ENCODE measurements at regions not wholly inside any gene's neighbourhood (a gene's known extent, or its start where the extent isn't known, plus 50 kb on each side); places are given as distances from the start of the nearest gene placed in this dataset.

DNA sequence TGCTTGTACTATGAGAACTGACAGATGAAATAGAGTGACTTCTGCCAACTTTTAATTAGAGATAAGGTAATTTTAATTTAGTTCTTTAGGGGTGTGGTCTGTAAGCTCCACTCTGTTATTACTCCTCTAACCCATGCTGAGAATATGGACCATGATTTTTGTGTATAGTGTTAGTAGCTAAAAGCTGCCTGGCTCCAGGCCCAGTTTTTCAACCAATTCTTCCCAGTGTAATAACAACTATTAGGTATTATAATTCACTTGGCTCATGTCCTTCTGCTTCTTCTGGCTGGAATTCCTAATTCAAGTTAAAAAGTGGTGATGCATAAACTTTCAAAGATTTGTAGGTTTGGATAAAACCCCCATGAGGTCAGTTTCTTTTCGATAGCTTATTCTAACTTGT lies 216.3 kb downstream of the ISL1 start:
- Histone ChIP-seq H3K4me3 (no peak overlapping the region), H3K27ac (no peak overlapping the region), H3K36me3 (no peaks in the 10 kb centered on the region), H3K9me3 (no peaks in the 10 kb centered on the region), H3K27me3 (no peaks in the 10 kb centered on the region), H3K4me1 (no peaks in the 10 kb centered on the region)
- intact Hi-C loops (cut with DNase I), result no loop called here
- no peak for ATAC-seq
- peak in 2 of 4 donors; percentile 5 to 12 for DNase-seq
- TF ChIP-seq, protein P1, sequence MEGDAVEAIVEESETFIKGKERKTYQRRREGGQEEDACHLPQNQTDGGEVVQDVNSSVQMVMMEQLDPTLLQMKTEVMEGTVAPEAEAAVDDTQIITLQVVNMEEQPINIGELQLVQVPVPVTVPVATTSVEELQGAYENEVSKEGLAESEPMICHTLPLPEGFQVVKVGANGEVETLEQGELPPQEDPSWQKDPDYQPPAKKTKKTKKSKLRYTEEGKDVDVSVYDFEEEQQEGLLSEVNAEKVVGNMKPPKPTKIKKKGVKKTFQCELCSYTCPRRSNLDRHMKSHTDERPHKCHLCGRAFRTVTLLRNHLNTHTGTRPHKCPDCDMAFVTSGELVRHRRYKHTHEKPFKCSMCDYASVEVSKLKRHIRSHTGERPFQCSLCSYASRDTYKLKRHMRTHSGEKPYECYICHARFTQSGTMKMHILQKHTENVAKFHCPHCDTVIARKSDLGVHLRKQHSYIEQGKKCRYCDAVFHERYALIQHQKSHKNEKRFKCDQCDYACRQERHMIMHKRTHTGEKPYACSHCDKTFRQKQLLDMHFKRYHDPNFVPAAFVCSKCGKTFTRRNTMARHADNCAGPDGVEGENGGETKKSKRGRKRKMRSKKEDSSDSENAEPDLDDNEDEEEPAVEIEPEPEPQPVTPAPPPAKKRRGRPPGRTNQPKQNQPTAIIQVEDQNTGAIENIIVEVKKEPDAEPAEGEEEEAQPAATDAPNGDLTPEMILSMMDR (IDR thresholded peaks at IDR 0.05), result no peak

- Histone ChIP-seq H3K9me3 (no peaks in the 10 kb centered on the region), H3K4me3 (no peak overlapping the region), H3K4me1 (no peaks in the 10 kb centered on the region), H3K36me3 (no peaks in the 10 kb centered on the region), H3K27ac (no peak overlapping the region), H3K27me3 (no peaks in the 10 kb centered on the region)
- ATAC-seq (no peak), DNase-seq (no peak)
- intact Hi-C loops (cut with DNase I), result no loop called here
- TF ChIP-seq, protein P1 (IDR thresholded peaks at IDR 0.05), result no peak
Measured at GRCh38 chr5:51604324-51604723, 221.1 kb downstream of the ISL1 start.

DNA sequence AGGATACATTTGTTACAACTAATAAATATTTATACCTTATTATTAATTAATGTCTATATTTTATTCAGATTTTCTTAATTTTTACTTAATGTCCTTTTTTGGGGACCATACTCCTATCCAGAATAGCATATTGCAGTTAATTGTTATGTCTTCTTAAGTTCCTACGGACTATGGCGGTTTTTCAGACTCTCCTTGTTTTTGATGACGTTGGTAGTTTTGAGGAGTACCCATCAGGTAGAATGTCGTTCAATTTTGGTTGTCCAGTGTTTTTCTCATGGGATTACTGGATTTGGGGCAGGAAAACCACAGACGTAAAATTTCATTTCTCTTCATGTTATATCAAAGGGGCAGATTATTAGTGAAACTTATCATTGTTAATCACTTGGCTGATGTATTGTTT lies 223.7 kb downstream of the ISL1 start:
- H3K36me3 ChIP-seq, result no peaks in the 10 kb centered on the region
- H3K27ac ChIP-seq, result no peak overlapping the region
- DNase-seq (no peak), ATAC-seq (no peak)
- no peaks in the 10 kb centered on the region for H3K4me1 ChIP-seq
- H3K9me3 ChIP-seq, result no peaks in the 10 kb centered on the region
- H3K27me3 ChIP-seq, result no peaks in the 10 kb centered on the region
- intact Hi-C loops (cut with DNase I), result no loop called here
- H3K4me3 ChIP-seq, result no peak overlapping the region
- TF ChIP-seq, protein P1 (IDR thresholded peaks at IDR 0.05), result no peak

- intact Hi-C loops (cut with DNase I), result no loop called here
- TF ChIP-seq, protein P1 (IDR thresholded peaks at IDR 0.05), result no peak
- ATAC-seq (no peak), DNase-seq (no peak)
- no peaks in the 10 kb centered on the region for H3K9me3 ChIP-seq
- no peaks in the 10 kb centered on the region for H3K36me3 ChIP-seq
- no peak overlapping the region for H3K4me3 ChIP-seq
- no peaks in the 10 kb centered on the region for H3K27me3 ChIP-seq
- no peak overlapping the region for H3K27ac ChIP-seq
- H3K4me1 ChIP-seq, result no peaks in the 10 kb centered on the region
Measured at GRCh38 chr5:51618234-51618633, 235.0 kb downstream of the ISL1 start.

DNA sequence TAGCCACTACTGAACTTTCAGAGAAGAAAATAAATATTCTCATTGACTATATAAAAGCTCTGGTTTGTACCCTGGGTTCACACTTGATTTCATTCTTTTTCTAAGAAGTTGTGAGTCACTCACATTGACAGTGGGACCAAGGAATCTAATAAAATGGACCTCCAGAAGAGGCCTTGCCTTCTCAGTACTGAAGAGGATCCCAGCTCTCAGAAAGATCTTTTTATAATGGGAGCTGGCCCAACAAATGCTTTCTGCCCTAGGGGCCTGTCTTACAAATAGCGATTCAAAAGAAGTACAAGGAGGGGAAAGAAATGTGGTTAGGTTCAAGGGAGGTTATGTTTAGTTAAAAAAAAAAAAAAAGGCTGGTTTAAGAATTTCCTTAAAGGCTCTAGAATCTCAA lies 237.9 kb downstream of the ISL1 start:
- H3K4me3 ChIP-seq, result no peak overlapping the region
- H3K9me3 ChIP-seq, result peaks cover 0 to 2% of the 10 kb centered on the region in 2 donors
- no peaks in the 10 kb centered on the region for H3K27me3 ChIP-seq
- no peak for DNase-seq
- no peaks in the 10 kb centered on the region for H3K4me1 ChIP-seq
- intact Hi-C loops (cut with DNase I), result no loop called here
- no peak for ATAC-seq
- TF ChIP-seq, protein P1 (IDR thresholded peaks at IDR 0.05), result no peak
- H3K36me3 ChIP-seq, result no peaks in the 10 kb centered on the region
- no peak overlapping the region for H3K27ac ChIP-seq
